ENCODE measurements at regions not wholly inside any gene's neighbourhood (a gene's known extent, or its start where the extent isn't known, plus 50 kb on each side); places are given as distances from the start of the nearest gene placed in this dataset.

DNA sequence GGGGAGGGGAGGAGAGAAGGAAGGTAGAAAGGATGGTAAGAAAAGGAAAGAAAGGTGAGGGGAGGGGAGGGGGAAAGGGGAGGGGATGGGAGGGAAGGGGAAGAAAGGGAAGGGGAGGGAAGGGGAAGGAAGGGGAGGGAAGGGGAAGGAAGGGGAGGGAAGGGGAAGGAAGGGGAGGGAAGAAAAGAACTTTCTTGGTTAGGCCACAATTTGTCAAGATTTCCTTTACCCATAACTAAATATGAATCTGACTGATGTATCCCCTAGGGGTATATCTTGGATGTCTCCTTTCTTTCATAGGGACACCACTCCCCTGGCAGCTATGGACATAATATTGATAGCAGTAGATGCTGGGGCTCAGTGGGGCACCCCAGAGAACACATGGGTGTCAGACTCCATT is 54.4 kb upstream of the PRELP start:
- TF ChIP-seq, protein P1, sequence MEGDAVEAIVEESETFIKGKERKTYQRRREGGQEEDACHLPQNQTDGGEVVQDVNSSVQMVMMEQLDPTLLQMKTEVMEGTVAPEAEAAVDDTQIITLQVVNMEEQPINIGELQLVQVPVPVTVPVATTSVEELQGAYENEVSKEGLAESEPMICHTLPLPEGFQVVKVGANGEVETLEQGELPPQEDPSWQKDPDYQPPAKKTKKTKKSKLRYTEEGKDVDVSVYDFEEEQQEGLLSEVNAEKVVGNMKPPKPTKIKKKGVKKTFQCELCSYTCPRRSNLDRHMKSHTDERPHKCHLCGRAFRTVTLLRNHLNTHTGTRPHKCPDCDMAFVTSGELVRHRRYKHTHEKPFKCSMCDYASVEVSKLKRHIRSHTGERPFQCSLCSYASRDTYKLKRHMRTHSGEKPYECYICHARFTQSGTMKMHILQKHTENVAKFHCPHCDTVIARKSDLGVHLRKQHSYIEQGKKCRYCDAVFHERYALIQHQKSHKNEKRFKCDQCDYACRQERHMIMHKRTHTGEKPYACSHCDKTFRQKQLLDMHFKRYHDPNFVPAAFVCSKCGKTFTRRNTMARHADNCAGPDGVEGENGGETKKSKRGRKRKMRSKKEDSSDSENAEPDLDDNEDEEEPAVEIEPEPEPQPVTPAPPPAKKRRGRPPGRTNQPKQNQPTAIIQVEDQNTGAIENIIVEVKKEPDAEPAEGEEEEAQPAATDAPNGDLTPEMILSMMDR (IDR thresholded peaks at IDR 0.05 in 2 of 3, conservative IDR thresholded peaks at IDR 0.05 in 1 of 3; ENCODE audit: borderline replicate concordance in 1 of 3, insufficient read depth in 1 of 3, low read depth in 2 of 3, low read length in 2 of 3): no peak
- TF ChIP-seq SP1 (IDR thresholded peaks at IDR 0.05; ENCODE audit: low read depth) (no peak), ZNF274 (IDR thresholded peaks at IDR 0.05; ENCODE audit: low read depth, low read length) (no peak), CBX3 (IDR thresholded peaks at IDR 0.05; ENCODE audit: low read depth) (no peak), ELF1 (IDR thresholded peaks at IDR 0.05; ENCODE audit: borderline replicate concordance, low read depth) (no peak), FOSL1 (IDR thresholded peaks at IDR 0.05; ENCODE audit: low read depth) (no peak), POLR2A (IDR thresholded peaks at IDR 0.05; ENCODE audit: borderline replicate concordance, extremely low read depth, insufficient read depth, insufficient read length) (no peak), RAD21 (IDR thresholded peaks at IDR 0.05; ENCODE audit: low read depth) (no peak), EZH2 (IDR thresholded peaks at IDR 0.05) (no peak)
- TF ChIP-seq, protein P2, sequence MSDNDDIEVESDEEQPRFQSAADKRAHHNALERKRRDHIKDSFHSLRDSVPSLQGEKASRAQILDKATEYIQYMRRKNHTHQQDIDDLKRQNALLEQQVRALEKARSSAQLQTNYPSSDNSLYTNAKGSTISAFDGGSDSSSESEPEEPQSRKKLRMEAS (IDR thresholded peaks at IDR 0.05): no peak
- TF ChIP-seq, protein P3, sequence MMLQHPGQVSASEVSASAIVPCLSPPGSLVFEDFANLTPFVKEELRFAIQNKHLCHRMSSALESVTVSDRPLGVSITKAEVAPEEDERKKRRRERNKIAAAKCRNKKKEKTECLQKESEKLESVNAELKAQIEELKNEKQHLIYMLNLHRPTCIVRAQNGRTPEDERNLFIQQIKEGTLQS (IDR thresholded peaks at IDR 0.05): no peak
- intact Hi-C loops (cut with micrococcal nuclease): no loop called here
- no peak for DNase-seq (ENCODE audit: low read depth, low spot score)
- no peak for ATAC-seq
- RAD21 ChIA-PET (ENCODE audit: low non-redundant PET in 1 of 2, low total read pairs in 2 of 2, uncharacterized antibody in 2 of 2, unreplicated experiment in 2 of 2): no interaction called here
- no peaks in the 10 kb centered on the region for H3K4me1 ChIP-seq (ENCODE audit: control insufficient read depth in 1 of 2, insufficient read depth in 2 of 2, low read length in 2 of 2)
- no peak overlapping the region for H3K9ac ChIP-seq (ENCODE audit: low read length)
- no peaks in the 10 kb centered on the region for H3K9me2 ChIP-seq (ENCODE audit: insufficient read depth)
- H3K4me2 ChIP-seq (ENCODE audit: low read length): no peak overlapping the region
- CTCF ChIA-PET: no interaction called here
- H3K79me2 ChIP-seq (ENCODE audit: insufficient read depth, low read length): no peaks in the 10 kb centered on the region
- H3K4me3 ChIP-seq (replicated peaks in 1 of 2; ENCODE audit: low read depth in 1 of 2, low read length in 2 of 2): no peak overlapping the region
- H3K9me3 ChIP-seq (ENCODE audit: control insufficient read depth in 1 of 2, insufficient read depth in 1 of 2, low read depth in 1 of 2, low read length in 2 of 2): no peaks in the 10 kb centered on the region
- BruUV-seq (replicated peaks): no TSS peak
- peaks cover 22% of the 10 kb centered on the region for H3K27me3 ChIP-seq (ENCODE audit: insufficient read depth, low read length)
- no peak overlapping the region for H3K27ac ChIP-seq (ENCODE audit: low read depth, low read length)
- no peak overlapping the region for H2AFZ ChIP-seq (ENCODE audit: low read depth, low read length, poor library complexity, severe bottlenecking)
- POLR2A ChIA-PET: no interaction called here
- H3K36me3 ChIP-seq (ENCODE audit: control insufficient read depth in 1 of 2, insufficient read depth in 2 of 2, low read length in 2 of 2): no peaks in the 10 kb centered on the region
- H4K20me1 ChIP-seq (ENCODE audit: insufficient read depth): no peaks in the 10 kb centered on the region

Data from HCT116 (cell line).